ENCODE measurements at regions not wholly inside any gene's neighbourhood (a gene's known extent, or its start where the extent isn't known, plus 50 kb on each side); places are given as distances from the start of the nearest gene placed in this dataset.

DNA sequence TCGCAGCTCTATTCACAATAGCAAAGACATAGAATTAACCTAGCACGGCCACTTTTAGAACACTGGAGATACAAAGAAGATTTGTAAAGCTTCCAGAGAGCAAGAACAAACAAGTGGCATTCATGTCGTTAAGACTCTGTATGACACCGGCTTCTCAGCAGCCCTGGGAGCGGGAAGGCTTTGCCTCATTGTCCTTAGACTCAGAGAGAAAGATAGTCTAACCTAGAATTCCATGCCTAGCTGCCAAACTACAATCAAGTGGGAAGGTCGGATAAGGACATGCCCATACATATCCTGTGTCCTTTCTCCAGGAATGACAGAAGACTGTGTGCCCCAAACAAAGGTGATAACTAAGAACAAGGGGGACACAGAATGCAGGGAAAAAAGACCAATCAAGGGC, 1038.3 kb downstream of the BCL11B start:
- no peaks in the 10 kb centered on the region for H4K20me1 ChIP-seq (ENCODE audit: insufficient read depth)
- H3K79me2 ChIP-seq (ENCODE audit: insufficient read depth), result no peaks in the 10 kb centered on the region
- H3K4me2 ChIP-seq, result no peak overlapping the region
- no peak overlapping the region for H3K4me3 ChIP-seq (ENCODE audit: low read depth in 2 of 2, low read length in 1 of 2)
- 0% methylated on average over 6 of the region's 6 CpGs for WGBS (ENCODE audit: low lambda C conversion rate)
- H3K36me3 ChIP-seq (replicated peaks in 1 of 2; ENCODE audit: control insufficient read depth in 1 of 2, insufficient read depth in 2 of 2, low read length in 1 of 2), result no peaks in the 10 kb centered on the region
- TF ChIP-seq IRF3 (IDR thresholded peaks at IDR 0.05; ENCODE audit: low read depth, low read length), result no peak
- TF ChIP-seq CHD2 (IDR thresholded peaks at IDR 0.05; ENCODE audit: low read length, partially characterized antibody), result no peak
- TF ChIP-seq CTCF (IDR thresholded peaks at IDR 0.05), result no peak
- TF ChIP-seq RXRA (IDR thresholded peaks at IDR 0.05; ENCODE audit: borderline replicate concordance, low read depth), result no peak
- TF ChIP-seq USF1 (IDR thresholded peaks at IDR 0.05; ENCODE audit: borderline replicate concordance, low read depth), result no peak
- TF ChIP-seq RCOR1 (IDR thresholded peaks at IDR 0.05; ENCODE audit: low read length), result no peak
- TF ChIP-seq ELF1 (IDR thresholded peaks at IDR 0.05), result no peak
- TF ChIP-seq JUND (IDR thresholded peaks at IDR 0.05), result no peak
- TF ChIP-seq RFX5 (IDR thresholded peaks at IDR 0.05; ENCODE audit: low read length), result no peak
- TF ChIP-seq, protein P1, sequence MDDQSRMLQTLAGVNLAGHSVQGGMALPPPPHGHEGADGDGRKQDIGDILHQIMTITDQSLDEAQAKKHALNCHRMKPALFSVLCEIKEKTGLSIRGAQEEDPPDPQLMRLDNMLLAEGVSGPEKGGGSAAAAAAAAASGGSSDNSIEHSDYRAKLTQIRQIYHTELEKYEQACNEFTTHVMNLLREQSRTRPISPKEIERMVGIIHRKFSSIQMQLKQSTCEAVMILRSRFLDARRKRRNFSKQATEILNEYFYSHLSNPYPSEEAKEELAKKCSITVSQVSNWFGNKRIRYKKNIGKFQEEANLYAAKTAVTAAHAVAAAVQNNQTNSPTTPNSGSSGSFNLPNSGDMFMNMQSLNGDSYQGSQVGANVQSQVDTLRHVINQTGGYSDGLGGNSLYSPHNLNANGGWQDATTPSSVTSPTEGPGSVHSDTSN (IDR thresholded peaks at IDR 0.05), result no peak
- no peak for TF ChIP-seq RAD21 (IDR thresholded peaks at IDR 0.05; ENCODE audit: low read length)
- TF ChIP-seq SIN3A (IDR thresholded peaks at IDR 0.05; ENCODE audit: borderline replicate concordance, low read depth, low read length), result no peak
- H3F3A ChIP-seq (replicated peaks; ENCODE audit: insufficient read depth), result no peaks in the 10 kb centered on the region
- CTCF ChIA-PET, result interaction anchor here (1.0 kb wide), 1 partner anchor 17 kb away, joined by 3 read pairs; no protein-coding TSS in a partner anchor
- POLR2A ChIA-PET, result no interaction called here
- H2AFZ ChIP-seq (ENCODE audit: low read depth), result no peak overlapping the region
- no peaks in the 10 kb centered on the region for H3K9me2 ChIP-seq
- H3K27me3 ChIP-seq (ENCODE audit: insufficient read depth), result no peaks in the 10 kb centered on the region
- no peak overlapping the region for H3K27ac ChIP-seq (ENCODE audit: low read depth in 2 of 2, low read length in 1 of 2)
- DNase-seq, result no peak
- H3K9me3 ChIP-seq, result no peaks in the 10 kb centered on the region
- H3K4me1 ChIP-seq (ENCODE audit: control insufficient read depth in 1 of 2, insufficient read depth in 2 of 2, low read depth in 1 of 2, low read length in 1 of 2), result no peaks in the 10 kb centered on the region
- H3K9ac ChIP-seq, result no peak overlapping the region

- H3K4me1 ChIP-seq (ENCODE audit: control insufficient read depth in 1 of 2, insufficient read depth in 2 of 2, low read depth in 1 of 2, low read length in 1 of 2), result no peaks in the 10 kb centered on the region
- no peaks in the 10 kb centered on the region for H3K79me2 ChIP-seq (ENCODE audit: insufficient read depth)
- no peaks in the 10 kb centered on the region for H3K36me3 ChIP-seq (replicated peaks in 1 of 2; ENCODE audit: control insufficient read depth in 1 of 2, insufficient read depth in 2 of 2, low read length in 1 of 2)
- no peak overlapping the region for H3K4me3 ChIP-seq (ENCODE audit: low read depth in 2 of 2, low read length in 1 of 2)
- no peak overlapping the region for H2AFZ ChIP-seq (ENCODE audit: low read depth)
- no peak overlapping the region for H3K4me2 ChIP-seq
- CTCF ChIA-PET, result interaction anchor here (1.0 kb wide), 1 partner anchor 16 kb away, joined by 3 read pairs; no protein-coding TSS in a partner anchor
- no peaks in the 10 kb centered on the region for H3K27me3 ChIP-seq (ENCODE audit: insufficient read depth)
- POLR2A ChIA-PET, result no interaction called here
- H3K9me3 ChIP-seq, result no peaks in the 10 kb centered on the region
- WGBS (ENCODE audit: low lambda C conversion rate), result 0% methylated on average over 2 of the region's 2 CpGs
- H3F3A ChIP-seq (replicated peaks; ENCODE audit: insufficient read depth), result no peaks in the 10 kb centered on the region
- H3K9ac ChIP-seq, result no peak overlapping the region
- DNase-seq, result no peak
- no peaks in the 10 kb centered on the region for H4K20me1 ChIP-seq (ENCODE audit: insufficient read depth)
- no peaks in the 10 kb centered on the region for H3K9me2 ChIP-seq
- no peak overlapping the region for H3K27ac ChIP-seq (ENCODE audit: low read depth in 2 of 2, low read length in 1 of 2)
- no peak for TF ChIP-seq POLR2AphosphoS5 (IDR thresholded peaks at IDR 0.05; ENCODE audit: low read depth, low read length)
- no peak for TF ChIP-seq NFIC (IDR thresholded peaks at IDR 0.05; ENCODE audit: borderline replicate concordance)
- TF ChIP-seq GABPA (IDR thresholded peaks at IDR 0.05; ENCODE audit: low read depth), result no peak
- no peak for TF ChIP-seq SMC3 (IDR thresholded peaks at IDR 0.05; ENCODE audit: low read depth, low read length)
- TF ChIP-seq FOSL2 (IDR thresholded peaks at IDR 0.05; ENCODE audit: borderline replicate concordance, low read depth), result no peak
- no peak for TF ChIP-seq GATA2 (CRISPR knock-in tag; IDR thresholded peaks at IDR 0.05)
- no peak for TF ChIP-seq USF1 (IDR thresholded peaks at IDR 0.05; ENCODE audit: borderline replicate concordance, low read depth)
- TF ChIP-seq RAD21 (IDR thresholded peaks at IDR 0.05; ENCODE audit: low read length), result no peak
- TF ChIP-seq ZBTB33 (IDR thresholded peaks at IDR 0.05; ENCODE audit: borderline replicate concordance, low read depth), result no peak
- TF ChIP-seq NRF1 (IDR thresholded peaks at IDR 0.05; ENCODE audit: low read depth, low read length), result no peak
- TF ChIP-seq FOXM1 (IDR thresholded peaks at IDR 0.05; ENCODE audit: low read depth), result no peak
- no peak for TF ChIP-seq IRF3 (IDR thresholded peaks at IDR 0.05; ENCODE audit: low read depth, low read length)
Measured at GRCh38 chr14:98234208-98234607, 1037.8 kb downstream of the BCL11B start.

Measured in SK-N-SH (cell line).